GM12892 (cell line): ENCODE measurements at regions not wholly inside any gene's neighbourhood (a gene's known extent, or its start where the extent isn't known, plus 50 kb on each side); places are given as distances from the start of the nearest gene placed in this dataset.
"Not testable (repeated sequence)": the region's sequence is repeated elsewhere in the genome, so short reads cannot be mapped to it uniquely, and the experiment has no call there.

Experiments used
- POLR2A ChIP-seq: IDR thresholded peaks from 2 replicates; pipeline ENCODE4 v1.6.1; 2011; ENCODE audit warnings: low read depth, low read length, control low read depth
- TAF1 ChIP-seq: IDR thresholded peaks from 2 replicates; pipeline ENCODE4 v1.6.1; 2011; ENCODE audit warnings: low read depth, mild to moderate bottlenecking, control low read depth, low read length, borderline replicate concordance

- TF ChIP-seq POLR2A, TAF1: not testable (repeated sequence)
Observed at GRCh38 chr15:96491066-96491699, 160.7 kb downstream of the NR2F2 start.
